ENCODE measurements at regions not wholly inside any gene's neighbourhood (a gene's known extent, or its start where the extent isn't known, plus 50 kb on each side); places are given as distances from the start of the nearest gene placed in this dataset.

DNA sequence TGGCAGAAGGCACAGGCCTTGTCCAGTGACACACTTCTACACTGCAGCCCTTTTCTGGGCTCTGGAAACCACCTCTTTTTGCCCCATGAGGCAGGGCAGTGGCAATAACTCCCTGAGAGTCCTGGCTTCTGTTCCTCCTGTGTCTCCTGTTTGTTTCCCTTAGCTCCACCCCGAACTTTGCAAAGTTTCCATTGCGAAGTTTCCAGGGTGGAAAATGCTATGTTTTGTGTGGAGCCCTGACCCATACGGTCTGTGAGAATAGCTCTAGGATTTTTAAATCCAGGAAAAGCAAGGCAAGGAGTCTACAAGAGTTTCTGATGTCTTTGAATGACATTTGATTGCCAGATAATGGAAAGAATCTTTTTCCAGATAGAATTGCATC is 92.2 kb upstream of the AKR1E2 start:
- TF ChIP-seq EZH2phosphoT487 (IDR thresholded peaks at IDR 0.05; ENCODE audit: borderline replicate concordance, low read length) (no peak), CTCF (conservative IDR thresholded peaks at IDR 0.05; ENCODE audit: low read depth, low read length) (no peak)

All from PC-3 (cell line).